Upper lobe of right lung (tissue), 1 donor: ENCODE measurements at regions not wholly inside any gene's neighbourhood (a gene's known extent, or its start where the extent isn't known, plus 50 kb on each side); places are given as distances from the start of the nearest gene placed in this dataset.

Experiments
- ATAC-seq: fragments of 200-7000 bp; cut with Tn5 transposase; one replicate; pipeline ENCODE4 v1.9.1; 2020; ENCODE audit warnings: mild to moderate bottlenecking, moderate library complexity
- DNase-seq: peaks from one replicate; pipeline ENCODE4 v3.0.0-alpha.2; 2020
- H3K27ac ChIP-seq: fragments of 200-600 bp; one replicate; pipeline ENCODE4 v1.8.0; 2022
- H3K27me3 ChIP-seq: fragments of 200-600 bp; one replicate; pipeline ENCODE4 v1.8.0; 2022; ENCODE audit warnings: mild to moderate bottlenecking
- H3K36me3 ChIP-seq: fragments of 200-600 bp; one replicate; pipeline ENCODE4 v1.8.0; 2022
- H3K4me1 ChIP-seq: fragments of 200-600 bp; one replicate; pipeline ENCODE4 v1.8.0; 2022
- H3K4me3 ChIP-seq: fragments of 200-600 bp; one replicate; pipeline ENCODE4 v1.8.0; 2022; ENCODE audit warnings: mild to moderate bottlenecking
- H3K9me3 ChIP-seq: fragments of 200-600 bp; one replicate; pipeline ENCODE4 v1.8.0; 2022
- intact Hi-C: fragments of 100-400 bp; cut with DNase I; formaldehyde crosslinking; loops from one replicate; pipeline ENCODE4 v1.11.0; 2022
- TF ChIP-seq, protein P1 (sequence below): fragments of 200-600 bp; IDR thresholded peaks from one replicate; pipeline ENCODE4 v1.8.0; 2022; ENCODE audit warnings: antibody characterized with exemption
- donor health status: DM: no; HTN: yes; CAD: no; lungs with severe emphysema.

DNA sequence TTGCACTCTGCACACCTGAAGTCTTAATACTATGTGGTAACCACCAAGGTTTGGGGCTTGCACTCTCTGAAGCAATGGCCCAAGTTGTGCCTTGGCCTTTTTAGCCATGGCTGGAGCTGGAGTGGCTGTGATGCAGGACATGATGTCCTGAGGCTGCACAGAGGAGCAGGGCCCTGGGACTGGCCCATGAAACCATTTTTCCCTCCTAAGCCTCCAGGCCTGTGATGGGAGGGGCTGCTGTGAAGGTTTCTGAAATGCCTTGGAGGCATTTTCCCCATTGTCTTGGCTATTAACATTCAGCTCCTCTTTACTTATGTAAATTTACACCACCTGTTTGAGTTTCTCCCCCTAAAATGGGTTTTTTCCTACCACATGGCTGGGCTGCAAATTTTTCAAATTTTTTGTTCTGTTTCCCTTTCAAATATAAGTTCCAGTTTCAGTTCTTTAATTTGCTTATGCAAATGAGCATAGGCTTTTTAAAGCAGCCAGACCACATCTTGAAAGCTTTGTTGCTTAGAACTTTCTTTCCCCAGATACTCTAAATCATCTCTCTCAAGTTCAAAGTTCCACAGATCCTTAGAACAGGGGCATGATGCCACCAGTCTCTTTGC lies 237.4 kb upstream of the DMAC1 start:
- TF ChIP-seq, protein P1, sequence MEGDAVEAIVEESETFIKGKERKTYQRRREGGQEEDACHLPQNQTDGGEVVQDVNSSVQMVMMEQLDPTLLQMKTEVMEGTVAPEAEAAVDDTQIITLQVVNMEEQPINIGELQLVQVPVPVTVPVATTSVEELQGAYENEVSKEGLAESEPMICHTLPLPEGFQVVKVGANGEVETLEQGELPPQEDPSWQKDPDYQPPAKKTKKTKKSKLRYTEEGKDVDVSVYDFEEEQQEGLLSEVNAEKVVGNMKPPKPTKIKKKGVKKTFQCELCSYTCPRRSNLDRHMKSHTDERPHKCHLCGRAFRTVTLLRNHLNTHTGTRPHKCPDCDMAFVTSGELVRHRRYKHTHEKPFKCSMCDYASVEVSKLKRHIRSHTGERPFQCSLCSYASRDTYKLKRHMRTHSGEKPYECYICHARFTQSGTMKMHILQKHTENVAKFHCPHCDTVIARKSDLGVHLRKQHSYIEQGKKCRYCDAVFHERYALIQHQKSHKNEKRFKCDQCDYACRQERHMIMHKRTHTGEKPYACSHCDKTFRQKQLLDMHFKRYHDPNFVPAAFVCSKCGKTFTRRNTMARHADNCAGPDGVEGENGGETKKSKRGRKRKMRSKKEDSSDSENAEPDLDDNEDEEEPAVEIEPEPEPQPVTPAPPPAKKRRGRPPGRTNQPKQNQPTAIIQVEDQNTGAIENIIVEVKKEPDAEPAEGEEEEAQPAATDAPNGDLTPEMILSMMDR, result no peak
- Histone ChIP-seq H3K4me1 (no peaks in the 10 kb centered on the region), H3K27ac (no peak overlapping the region), H3K36me3 (no peaks in the 10 kb centered on the region), H3K4me3 (no peak overlapping the region), H3K27me3 (no peaks in the 10 kb centered on the region), H3K9me3 (no peaks in the 10 kb centered on the region)
- DNase-seq (no peak), ATAC-seq (no peak)
- intact Hi-C loops, result no loop called here

DNA sequence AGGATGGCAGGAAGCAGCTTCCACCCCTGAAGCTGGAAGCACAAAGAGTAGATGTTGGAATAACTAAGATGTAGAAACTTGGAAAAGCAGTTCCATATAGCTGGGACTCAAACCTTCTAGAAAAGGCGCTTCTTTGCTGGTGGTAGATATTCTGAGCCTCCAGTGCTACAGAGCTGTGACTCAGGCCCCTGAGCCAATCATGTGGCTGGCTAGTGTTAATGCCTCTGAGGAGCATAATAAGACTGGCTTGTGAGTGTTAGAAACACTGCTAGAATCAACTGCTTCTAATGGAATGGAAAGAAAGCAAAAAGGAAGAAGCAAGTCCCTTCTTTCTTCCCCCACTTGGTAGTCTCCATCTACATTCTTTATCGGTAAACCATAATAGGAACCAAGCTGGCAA lies 234.2 kb upstream of the DMAC1 start:
- H3K4me1 ChIP-seq, result no peaks in the 10 kb centered on the region
- TF ChIP-seq, protein P1, result no peak
- DNase-seq, result no peak
- intact Hi-C loops, result no loop called here
- no peaks in the 10 kb centered on the region for H3K36me3 ChIP-seq
- H3K4me3 ChIP-seq, result no peak overlapping the region
- H3K9me3 ChIP-seq, result no peaks in the 10 kb centered on the region
- ATAC-seq, result no peak
- no peaks in the 10 kb centered on the region for H3K27me3 ChIP-seq
- H3K27ac ChIP-seq, result no peak overlapping the region

- no peak for ATAC-seq
- TF ChIP-seq, protein P1, result no peak
- Histone ChIP-seq H3K4me1 (no peaks in the 10 kb centered on the region), H3K36me3 (no peaks in the 10 kb centered on the region), H3K27ac (no peak overlapping the region), H3K4me3 (no peak overlapping the region), H3K9me3 (no peaks in the 10 kb centered on the region), H3K27me3 (no peaks in the 10 kb centered on the region)
- no peak for DNase-seq
- intact Hi-C loops, result no loop called here
Observed at GRCh38 chr9:8030095-8030494, 230.5 kb upstream of the DMAC1 start.

DNA sequence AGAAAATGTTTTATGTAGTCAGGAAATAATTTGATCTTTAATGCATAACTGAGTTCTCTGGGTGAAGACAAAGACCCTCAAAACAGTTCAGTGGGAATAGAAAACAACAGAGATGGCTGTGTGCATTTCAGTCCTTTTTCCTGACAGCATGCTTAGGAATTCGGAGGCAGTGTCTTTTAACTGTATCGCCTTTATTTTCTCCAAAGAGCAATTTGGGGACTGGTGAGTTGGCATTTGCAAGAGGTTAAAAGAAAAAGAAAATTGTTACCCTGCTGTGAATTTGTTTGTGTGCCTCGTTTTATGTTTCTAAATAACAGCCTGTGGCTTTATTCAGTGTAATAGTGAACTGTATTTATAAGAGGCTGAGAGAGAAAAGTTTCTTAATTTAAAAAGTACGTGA lies 227.8 kb upstream of the DMAC1 start:
- H3K27ac ChIP-seq, result no peak overlapping the region
- TF ChIP-seq, protein P1, result no peak
- intact Hi-C loops, result no loop called here
- H3K4me1 ChIP-seq, result no peaks in the 10 kb centered on the region
- DNase-seq (no peak), ATAC-seq (no peak)
- H3K27me3 ChIP-seq, result no peaks in the 10 kb centered on the region
- H3K36me3 ChIP-seq, result no peaks in the 10 kb centered on the region
- no peak overlapping the region for H3K4me3 ChIP-seq
- no peaks in the 10 kb centered on the region for H3K9me3 ChIP-seq

DNA sequence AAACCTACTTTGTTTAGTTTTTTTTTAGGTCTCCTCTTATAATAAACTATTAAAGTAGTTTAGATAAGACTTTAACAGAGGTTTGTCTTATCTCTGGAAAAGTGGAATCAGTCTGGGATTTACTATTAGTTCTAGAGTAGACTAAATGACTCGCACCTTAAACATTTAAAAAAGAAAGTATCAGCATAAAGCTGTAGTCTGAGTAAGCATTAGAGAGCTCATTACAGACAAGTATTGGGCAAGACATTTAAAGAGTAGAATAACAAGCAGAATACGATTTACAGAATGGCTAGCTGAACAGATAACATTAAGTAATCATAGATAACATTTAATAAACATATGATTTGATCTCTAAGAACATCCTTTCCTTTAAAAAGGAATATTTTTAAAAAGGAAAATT lies 226.0 kb upstream of the DMAC1 start:
- no peak for ATAC-seq
- Histone ChIP-seq H3K36me3 (no peaks in the 10 kb centered on the region), H3K27me3 (no peaks in the 10 kb centered on the region), H3K27ac (no peak overlapping the region), H3K4me3 (no peak overlapping the region), H3K4me1 (no peaks in the 10 kb centered on the region), H3K9me3 (no peaks in the 10 kb centered on the region)
- TF ChIP-seq, protein P1, result no peak
- intact Hi-C loops, result no loop called here
- no peak for DNase-seq

DNA sequence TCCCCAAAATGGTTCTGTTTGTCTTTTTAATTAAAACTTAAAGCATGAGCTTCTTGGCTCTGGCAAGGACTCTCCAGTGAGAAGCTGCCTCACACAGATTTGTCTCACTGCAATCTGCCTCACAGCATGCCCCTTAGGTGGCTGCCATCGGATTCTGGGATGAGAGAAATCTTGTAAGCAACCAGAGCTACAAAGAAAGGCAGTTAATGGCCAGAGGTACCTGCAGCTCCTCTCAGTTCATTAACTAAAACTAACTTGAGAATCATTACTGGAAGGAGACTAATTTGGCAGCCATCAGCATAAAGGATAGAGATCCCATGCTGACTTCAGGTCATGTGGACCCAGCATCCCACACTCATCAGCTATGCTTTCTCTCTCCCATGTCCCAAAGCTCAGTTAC lies 220.6 kb upstream of the DMAC1 start:
- Histone ChIP-seq H3K27me3 (no peaks in the 10 kb centered on the region), H3K4me1 (no peaks in the 10 kb centered on the region), H3K36me3 (no peaks in the 10 kb centered on the region), H3K9me3 (no peaks in the 10 kb centered on the region), H3K4me3 (no peak overlapping the region), H3K27ac (no peak overlapping the region)
- intact Hi-C loops, result no loop called here
- ATAC-seq, result no peak
- TF ChIP-seq, protein P1, result no peak
- no peak for DNase-seq
